ENCODE measurements at regions not wholly inside any gene's neighbourhood (a gene's known extent, or its start where the extent isn't known, plus 50 kb on each side); places are given as distances from the start of the nearest gene placed in this dataset.

- H3K9ac ChIP-seq (ENCODE audit: low read length): no peak overlapping the region
- H2AFZ ChIP-seq (ENCODE audit: low read depth, low read length, poor library complexity, severe bottlenecking): no peak overlapping the region
- TF ChIP-seq CTCF (IDR thresholded peaks at IDR 0.05 in 2 of 3, conservative IDR thresholded peaks at IDR 0.05 in 1 of 3; ENCODE audit: borderline replicate concordance in 1 of 3, insufficient read depth in 1 of 3, low read depth in 2 of 3, low read length in 2 of 3) (no peak), CEBPB (IDR thresholded peaks at IDR 0.05; ENCODE audit: low read depth) (no peak), CBX3 (IDR thresholded peaks at IDR 0.05; ENCODE audit: low read depth) (no peak), ATF3 (IDR thresholded peaks at IDR 0.05) (no peak), SP1 (IDR thresholded peaks at IDR 0.05; ENCODE audit: low read depth) (no peak), TCF7L2 (IDR thresholded peaks at IDR 0.05; ENCODE audit: borderline replicate concordance, extremely low read depth, insufficient read depth, insufficient read length) (no peak), YY1 (IDR thresholded peaks at IDR 0.05; ENCODE audit: extremely low read depth, insufficient replicate concordance, low read depth, low read length) (no peak), MAX (IDR thresholded peaks at IDR 0.05) (no peak), EGR1 (IDR thresholded peaks at IDR 0.05; ENCODE audit: low read depth) (no peak), RAD21 (IDR thresholded peaks at IDR 0.05; ENCODE audit: low read depth) (no peak), FOSL1 (IDR thresholded peaks at IDR 0.05; ENCODE audit: low read depth) (no peak), ZFX (IDR thresholded peaks at IDR 0.05) (no peak), SRF (IDR thresholded peaks at IDR 0.05; ENCODE audit: low read depth) (no peak), EZH2 (IDR thresholded peaks at IDR 0.05) (no peak)
- H3K27me3 ChIP-seq (ENCODE audit: insufficient read depth, low read length): peaks cover 54% of the 10 kb centered on the region
- ChIA-PET POLR2A (no interaction called here), RAD21 (ENCODE audit: low non-redundant PET in 1 of 2, low total read pairs in 2 of 2, uncharacterized antibody in 2 of 2, unreplicated experiment in 2 of 2) (no interaction called here), CTCF (interaction anchor here (1.1 kb wide), 2 partner anchors 15 to 402 kb away, joined by 3 read pairs; no protein-coding TSS in a partner anchor)
- H3K27ac ChIP-seq (ENCODE audit: low read depth, low read length): no peak overlapping the region
- H3K4me1 ChIP-seq (ENCODE audit: control insufficient read depth in 1 of 2, insufficient read depth in 2 of 2, low read length in 2 of 2): peaks cover 4 to 9% of the 10 kb centered on the region in 2 experiments; a peak in 2 of 4 replicates
- no peaks in the 10 kb centered on the region for H3K79me2 ChIP-seq (ENCODE audit: insufficient read depth, low read length)
- no peak for DNase-seq (ENCODE audit: low read depth, low spot score)
- H4K20me1 ChIP-seq (ENCODE audit: insufficient read depth): no peaks in the 10 kb centered on the region
- no peaks in the 10 kb centered on the region for H3K9me3 ChIP-seq (ENCODE audit: control insufficient read depth in 1 of 2, insufficient read depth in 1 of 2, low read depth in 1 of 2, low read length in 2 of 2)
- intact Hi-C loops (cut with micrococcal nuclease): no loop called here
- no peak overlapping the region for H3K4me3 ChIP-seq (replicated peaks in 1 of 2; ENCODE audit: low read depth in 1 of 2, low read length in 2 of 2)
- H3K4me2 ChIP-seq (ENCODE audit: low read length): no peak overlapping the region
- no TSS peak for BruUV-seq (replicated peaks)
- no peaks in the 10 kb centered on the region for H3K9me2 ChIP-seq (ENCODE audit: insufficient read depth)
- H3K36me3 ChIP-seq (ENCODE audit: control insufficient read depth in 1 of 2, insufficient read depth in 2 of 2, low read length in 2 of 2): no peaks in the 10 kb centered on the region
- no peak for ATAC-seq
Measured at GRCh38 chr17:73797594-73798110, 153.4 kb upstream of the SDK2 start.

Data from HCT116 (cell line).